ENCODE measurements at regions not wholly inside any gene's neighbourhood (a gene's known extent, or its start where the extent isn't known, plus 50 kb on each side); places are given as distances from the start of the nearest gene placed in this dataset.
"Not testable (repeated sequence)": the region's sequence is repeated elsewhere in the genome, so short reads cannot be mapped to it uniquely, and the experiment has no call there.

DNA sequence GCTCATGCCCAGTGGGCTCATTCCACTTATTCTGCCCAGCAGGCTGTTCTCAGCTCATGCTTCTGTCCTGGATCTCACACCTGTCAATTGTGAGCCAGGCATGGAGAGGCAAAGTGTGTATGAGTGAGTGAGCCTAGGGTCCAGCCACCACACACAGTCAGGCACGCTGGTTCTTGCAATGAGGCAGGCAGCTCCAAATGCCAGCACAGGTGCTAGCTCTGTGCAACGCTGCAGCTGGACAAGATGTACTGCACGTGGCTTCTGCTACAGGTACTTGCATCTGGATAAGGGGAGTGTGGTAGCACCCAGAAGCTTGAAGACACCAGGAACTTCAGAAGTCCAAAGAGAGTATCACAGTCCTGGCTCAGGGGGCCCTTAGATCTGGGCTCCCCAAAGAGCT is 1249.4 kb upstream of the IGFBP7 start:
- DNase-seq: no peak

DNA sequence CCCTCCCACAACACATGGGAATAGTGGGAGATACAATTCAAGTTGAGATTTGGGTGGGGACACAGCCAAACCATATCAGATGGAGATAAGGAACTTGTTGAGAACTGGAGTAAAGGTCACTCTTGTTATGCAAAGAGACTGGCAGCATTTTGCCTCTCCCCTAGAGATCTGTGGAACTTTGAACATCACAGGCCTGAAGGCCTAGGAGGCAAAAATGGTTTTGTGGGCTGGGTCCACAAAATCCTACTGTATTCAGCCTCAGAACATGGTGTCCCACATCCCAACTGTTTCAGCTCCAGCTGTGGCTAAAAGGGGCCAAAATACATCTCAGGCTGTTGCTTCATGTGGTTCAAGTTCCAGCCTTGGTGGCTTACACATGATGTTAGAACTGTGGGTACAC is 1247.8 kb upstream of the IGFBP7 start:
- DNase-seq: no peak

DNA sequence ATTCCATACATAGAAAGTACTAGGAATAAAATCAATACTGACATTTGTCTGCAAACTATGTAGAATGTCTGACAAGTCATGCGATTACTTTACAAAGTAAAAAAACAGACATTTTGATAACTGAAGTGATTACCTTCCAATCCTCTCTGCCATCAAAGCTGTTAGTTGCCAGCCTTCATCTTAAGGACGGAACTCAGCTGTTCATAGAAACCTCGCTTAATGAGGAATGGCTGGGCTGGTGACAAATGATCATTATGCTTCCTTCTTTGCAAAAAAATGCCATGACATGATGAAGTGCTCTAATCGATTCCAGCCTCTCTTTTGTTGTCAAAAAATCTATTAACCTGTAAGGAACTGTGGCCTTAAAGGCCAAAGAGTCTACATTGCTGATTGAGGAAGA is 1214.9 kb upstream of the IGFBP7 start:
- no peak for DNase-seq

DNA sequence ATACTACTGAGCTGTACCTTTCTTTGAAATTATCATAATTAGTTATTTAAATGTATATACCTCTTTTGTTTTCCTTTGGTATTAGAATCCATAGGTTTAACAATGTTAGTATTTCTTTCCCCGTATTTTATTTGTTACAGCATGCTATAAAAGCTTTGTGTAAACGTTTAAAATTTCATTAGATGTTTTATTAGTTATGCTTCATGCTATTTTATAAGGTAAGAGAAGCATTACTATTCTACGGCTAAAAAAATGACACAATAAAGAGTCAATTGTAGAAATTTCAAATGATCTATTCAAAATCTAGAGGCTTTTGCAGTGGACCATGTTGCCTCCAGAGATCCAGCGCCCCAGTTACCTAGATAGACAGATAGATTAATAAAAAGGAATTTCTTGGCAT is 1203.3 kb upstream of the IGFBP7 start:
- DNase-seq: no peak

DNA sequence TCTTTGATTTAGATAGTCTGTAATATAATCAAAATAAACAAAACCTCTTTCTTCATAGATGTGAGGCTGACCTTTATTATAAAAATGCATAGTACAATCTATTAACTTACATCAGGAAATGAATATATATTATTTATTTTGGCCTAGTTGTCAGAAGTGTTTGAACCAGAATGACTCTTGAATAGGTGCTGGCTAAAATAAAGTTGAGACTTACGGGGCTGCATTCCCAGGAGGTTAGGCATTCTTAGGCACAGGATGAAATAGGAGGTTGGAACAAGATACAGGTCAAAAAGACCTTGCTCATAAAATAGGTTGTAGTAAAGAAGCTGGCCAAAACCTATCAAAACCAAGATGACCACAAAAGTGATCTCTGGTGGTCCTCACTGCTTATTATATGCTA is 1193.3 kb upstream of the IGFBP7 start:
- no peak for DNase-seq

DNA sequence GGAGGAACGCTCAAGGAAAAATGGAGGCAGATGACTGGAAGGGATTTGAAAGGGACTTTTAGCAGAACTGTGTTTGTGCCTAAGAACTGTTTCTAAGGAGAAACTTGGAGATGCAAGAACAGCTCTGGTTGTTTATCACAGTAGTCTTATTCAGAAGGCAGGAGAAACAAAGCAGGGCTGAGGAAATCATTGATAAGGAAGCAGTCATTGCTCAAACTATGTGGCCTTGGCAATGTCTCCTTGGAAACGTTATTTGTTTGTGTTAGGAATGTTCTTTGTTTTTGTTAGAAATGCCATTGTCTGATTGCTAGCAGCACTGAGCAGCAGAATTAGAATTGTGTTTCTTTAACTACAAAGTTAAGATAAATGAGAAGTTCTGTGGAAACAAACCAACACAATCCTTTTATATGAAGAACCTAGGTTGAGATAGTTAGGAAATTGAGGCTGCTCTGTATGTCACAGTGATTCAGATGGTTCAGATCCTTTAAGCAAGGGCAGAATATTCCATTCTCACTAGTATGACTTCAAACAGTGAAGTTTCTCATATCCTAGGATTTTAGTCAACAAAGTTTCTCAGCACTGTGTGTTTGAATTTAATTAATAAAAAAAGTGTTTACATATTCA is 1191.3 kb upstream of the IGFBP7 start:
- DNase-seq: no peak

DNA sequence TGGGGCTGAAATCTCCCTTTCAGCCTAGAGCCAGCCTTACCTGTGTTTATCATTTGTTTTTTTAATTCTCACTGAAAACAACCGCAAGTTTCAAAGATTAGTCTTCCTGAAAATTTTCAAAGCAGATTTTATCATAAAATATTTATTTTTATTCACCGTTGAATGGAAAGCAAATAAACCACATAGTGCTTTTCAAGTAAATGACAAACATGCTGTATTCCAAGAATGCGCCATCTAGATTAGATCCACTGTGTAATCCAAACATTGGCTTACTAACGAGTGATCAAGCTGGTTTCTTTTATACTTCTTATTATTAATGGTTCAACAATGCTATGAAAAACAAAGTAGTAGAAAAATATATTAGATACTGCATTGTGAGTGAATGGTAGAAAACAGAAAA is 1176.2 kb upstream of the IGFBP7 start:
- DNase-seq: no peak

DNA sequence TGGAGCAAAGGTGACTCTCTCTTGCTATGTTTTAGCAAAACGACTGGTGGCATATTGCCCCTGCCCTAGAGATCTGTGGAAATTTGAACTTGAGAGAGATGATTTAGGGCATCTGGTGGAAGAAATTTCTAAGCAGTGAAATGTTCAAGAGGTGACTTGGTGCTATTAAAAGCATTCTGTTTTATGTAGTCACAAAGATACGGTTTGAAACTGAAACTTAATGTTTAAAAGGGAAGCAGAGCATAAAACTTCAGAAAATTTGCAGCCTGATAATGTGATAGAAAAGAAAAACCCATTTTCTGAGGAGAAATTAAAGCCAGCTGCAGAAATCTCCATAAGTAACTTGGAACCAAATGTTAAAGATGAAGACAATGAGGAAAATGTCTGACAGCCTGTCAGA is 1170.7 kb upstream of the IGFBP7 start:
- DNase-seq: not testable (repeated sequence)

DNA sequence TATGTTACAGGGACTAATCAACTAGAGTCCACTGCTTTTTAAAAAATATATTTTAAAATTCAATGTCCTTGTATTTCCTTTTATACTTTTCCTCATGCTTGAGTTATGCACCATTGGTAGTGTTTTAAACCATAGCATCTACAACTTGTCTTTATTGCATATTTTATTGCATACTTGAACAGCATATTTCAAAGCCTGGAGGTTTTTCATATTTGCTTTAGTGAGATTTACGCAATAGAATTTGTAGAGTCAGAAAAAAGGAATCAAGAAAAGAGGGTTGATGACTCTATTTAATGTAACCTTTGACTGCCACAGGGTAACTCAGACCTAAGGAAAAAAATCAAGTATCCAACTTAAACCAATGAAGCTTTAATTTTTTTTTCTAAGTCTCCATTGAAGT is 1165.7 kb upstream of the IGFBP7 start:
- DNase-seq: no peak

DNA sequence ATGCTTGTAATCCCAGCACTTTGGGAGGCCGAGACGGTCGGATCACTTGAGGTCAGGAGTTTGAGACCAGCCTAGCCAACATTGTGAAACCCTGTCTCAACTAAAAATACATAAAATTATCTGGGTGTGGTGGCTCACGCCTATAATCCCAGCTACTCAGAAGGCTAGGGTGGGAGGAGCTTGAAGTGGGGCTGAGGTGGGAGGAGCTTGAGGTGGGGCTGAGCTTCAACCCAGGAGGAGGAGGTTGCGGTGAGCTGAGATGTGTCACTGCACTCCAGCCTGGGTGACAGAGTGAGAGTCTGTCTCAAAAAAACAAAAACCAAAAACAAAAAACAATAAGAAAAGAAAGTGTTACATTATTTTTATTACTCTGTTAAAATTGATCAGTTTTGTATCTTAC is 1164.4 kb upstream of the IGFBP7 start:
- no peak for DNase-seq

DNA sequence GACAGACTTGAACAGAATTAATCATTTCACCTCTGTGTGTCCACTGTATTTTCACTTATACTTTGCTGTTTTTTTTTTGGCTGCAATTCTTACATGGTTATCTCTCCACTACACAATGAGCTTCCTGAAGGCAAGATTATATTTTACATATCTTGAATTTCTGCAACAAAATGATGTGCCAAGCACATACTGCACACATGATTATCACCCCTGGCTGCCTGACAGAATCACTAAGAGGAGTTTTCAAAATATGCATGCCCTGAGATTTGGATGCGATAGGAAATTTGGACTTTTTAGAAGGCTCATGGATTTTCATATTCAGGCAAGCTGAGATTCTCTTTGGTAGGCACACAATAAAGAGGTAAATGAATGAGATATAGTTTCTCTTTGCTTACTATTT is 1162.1 kb upstream of the IGFBP7 start:
- DNase-seq: no peak

DNA sequence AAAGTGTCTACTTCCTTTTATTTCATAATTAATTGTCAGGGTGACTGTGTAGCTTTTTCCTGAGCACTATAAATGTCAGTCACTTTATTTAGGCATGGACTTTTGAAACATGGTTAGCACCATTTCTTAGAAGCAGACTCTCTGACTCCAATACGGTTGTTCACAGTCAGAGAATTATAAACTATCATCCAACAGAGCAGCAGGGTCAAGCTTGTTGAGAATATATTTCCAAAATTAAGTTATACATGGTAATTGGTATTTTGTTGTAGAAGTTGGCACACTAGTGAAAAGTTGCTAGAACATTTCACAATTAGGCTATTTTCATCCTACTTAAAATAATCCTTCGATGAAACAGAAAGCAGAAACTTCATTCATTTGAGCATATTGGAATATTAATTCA is 1155.5 kb upstream of the IGFBP7 start:
- DNase-seq: no peak

DNA sequence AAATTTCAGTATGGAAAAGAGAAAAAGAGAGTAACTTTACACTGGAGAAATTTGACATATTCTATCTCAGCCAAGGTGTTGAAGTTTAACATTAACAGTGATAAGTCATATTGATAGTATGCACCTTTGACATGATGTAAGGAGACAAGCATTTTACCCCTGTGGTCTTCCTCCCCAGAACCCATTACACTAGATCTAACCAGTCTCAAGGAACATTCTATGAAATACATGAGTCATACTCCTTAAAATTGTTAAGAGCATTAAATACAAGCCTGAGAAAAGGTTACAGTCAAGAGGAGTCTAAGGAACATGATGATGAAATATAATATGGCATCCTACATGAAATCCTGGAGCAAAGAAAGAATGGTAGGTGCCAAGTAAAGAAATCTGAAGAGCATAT is 1151.3 kb upstream of the IGFBP7 start:
- no peak for DNase-seq

DNA sequence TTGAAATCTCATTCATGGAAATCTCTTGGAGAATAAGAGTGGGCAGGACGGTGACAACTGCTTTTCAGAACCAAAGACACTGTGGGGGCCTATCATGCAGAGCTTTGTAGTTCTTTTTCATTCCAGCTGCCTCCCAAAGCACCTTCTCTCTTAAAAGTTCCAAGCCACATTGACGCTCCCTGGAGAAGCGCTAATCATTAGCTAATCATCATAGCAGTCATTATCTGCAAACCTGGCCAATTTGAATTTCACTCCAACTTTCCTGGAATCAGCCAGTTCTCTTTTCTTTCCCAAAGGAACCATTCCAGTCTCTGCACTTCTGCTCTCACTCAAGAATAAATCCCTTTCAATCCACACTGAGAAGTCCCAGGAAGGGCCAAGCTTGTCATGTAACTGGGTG is 1144.1 kb upstream of the IGFBP7 start:
- no peak for DNase-seq

DNA sequence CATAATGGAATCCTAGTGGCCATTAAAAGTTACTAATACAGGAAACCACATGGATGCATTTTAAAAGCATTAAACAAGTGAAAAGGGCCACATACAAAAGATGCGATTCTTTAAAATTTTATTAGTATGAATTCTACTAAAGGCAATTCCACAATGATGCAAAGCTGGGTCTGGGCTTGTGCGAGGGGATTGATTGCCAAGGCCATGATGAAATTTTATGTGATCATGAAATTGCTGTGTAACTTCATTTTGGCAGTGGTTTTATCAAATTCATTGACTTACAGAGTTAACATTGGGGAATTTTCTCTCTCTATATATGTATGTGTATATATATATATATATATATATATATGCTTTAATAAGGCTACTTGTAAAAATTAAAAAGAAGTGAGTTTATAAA is 1142.5 kb upstream of the IGFBP7 start:
- no peak for DNase-seq

DNA sequence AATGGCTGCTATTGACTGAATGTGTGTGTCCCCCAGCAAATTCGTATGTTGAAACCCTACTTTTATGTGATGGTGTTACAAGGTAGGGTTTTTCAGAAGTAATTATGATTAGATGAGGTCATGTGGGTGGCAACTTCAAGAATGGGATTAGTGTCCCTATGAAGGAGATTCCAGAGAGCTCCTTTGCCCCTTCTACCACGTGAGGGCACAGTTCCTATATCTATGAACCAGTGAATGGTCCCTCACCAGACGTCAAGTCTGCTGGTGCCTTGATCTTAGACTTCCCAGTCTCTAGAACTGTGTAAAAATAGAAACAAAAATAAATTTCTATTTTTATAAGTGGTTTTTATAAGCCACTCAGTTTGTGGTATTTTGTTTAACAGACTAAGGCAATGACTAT is 1137.6 kb upstream of the IGFBP7 start:
- DNase-seq: no peak

DNA sequence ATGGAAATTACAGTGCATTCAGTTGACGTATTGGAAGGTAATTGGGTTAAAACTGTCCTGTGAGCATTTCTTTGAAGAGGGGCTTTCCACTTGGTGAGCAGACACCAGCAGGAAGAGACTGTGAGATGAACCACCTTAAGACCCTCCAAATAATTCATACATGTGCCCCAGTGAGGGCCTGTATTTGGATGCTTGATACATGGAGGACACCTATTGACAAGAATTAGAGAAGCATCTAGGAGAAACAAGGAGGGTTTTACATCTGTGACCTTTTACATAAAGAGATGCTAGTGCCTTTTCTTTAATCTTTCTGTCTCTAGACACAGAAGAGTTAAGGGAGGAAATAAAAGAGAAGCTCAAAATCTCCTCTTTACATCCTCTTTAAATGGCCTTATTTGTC is 1115.3 kb upstream of the IGFBP7 start:
- no peak for DNase-seq

DNA sequence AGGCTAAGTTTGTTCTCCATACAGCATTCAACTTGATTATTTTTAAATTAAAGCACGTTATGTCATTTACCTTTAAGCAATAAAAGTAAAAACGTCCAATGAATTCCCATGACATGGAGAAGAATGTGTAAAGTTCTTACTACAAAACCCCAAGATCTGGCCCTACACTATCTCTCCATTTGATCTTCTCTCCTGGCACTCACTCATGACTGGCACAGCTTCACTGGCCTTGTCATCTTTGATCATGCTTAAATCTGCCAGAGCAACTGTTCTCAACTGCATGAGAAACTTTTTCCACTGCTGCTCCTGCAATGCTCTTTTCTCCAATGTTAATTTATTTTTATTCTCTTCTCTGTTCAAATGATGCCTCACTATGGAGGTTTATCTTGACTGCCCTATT is 1109.0 kb upstream of the IGFBP7 start:
- DNase-seq: no peak

DNA sequence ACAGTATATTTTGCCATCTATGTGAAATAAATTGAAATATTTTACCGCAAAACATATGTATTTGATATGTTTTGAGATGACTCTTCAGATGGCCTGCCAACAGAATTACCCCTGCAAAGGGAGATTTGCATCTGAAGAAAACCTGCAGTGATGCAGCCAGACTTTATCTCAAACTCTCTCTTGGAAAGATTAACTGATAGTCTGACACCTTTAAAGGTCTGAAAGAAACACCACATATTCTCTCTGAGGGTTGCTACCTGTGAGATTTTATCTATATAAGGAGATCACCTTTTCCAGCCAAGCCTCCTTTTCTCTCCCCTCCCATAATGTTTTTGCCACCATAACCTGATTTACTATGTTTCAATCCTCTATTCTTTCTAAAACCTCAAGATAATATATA is 1106.3 kb upstream of the IGFBP7 start:
- no peak for DNase-seq

DNA sequence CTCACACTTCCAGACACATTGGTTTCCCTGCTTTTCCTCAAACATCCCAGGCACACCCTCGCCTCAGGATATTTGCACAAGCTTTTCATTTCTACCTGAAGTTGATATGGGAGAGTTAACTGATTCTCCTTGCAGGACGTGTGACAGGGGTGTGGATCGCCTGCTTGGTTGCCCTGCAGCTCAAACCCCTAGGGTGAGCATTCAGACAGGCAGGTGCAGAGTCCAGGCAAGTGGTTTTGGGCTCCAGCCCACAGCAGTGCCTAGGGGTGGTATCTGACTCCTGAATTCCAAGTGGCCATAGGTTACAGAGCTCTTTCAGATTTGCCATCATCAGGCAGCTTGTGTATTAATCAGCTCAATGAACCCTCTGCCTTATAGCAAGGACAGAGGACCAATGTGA is 1104.2 kb upstream of the IGFBP7 start:
- DNase-seq: no peak

DNA sequence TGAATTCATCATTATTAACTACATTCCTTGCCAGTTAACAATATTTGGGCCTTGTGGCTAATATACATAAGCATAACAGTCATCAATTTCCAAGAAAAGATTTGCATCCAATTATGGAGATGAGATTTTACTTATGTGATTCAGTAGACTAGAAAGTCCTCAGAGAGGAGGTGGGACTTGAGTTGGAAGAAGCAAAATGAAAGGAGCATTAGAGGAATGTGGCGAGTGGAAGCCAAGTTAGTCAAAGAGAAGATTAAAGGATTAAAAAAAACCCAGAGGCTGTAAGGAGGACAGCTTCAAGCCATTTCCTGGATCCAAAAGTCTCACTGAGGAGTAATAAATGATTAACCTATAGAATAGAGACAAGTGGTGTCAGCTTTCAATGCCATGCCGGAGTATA is 1099.4 kb upstream of the IGFBP7 start:
- DNase-seq: no peak

DNA sequence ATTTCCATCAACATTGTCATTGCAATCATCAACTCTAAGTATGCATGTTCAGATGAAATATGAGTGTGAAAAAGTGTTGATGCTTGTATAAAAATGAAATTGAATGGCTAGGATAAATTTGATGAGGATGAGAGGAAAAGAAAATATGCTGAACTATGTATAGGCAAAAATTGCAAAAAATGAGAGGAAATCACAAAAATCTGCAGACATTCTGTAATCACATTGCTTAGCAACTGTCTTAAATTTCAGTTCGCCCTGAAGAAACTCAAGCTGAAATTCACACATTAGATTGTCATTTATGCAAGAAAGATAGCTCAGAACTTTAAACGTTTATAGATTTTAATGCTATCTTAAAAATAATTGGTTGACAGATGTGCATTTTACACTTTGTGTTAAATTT is 1098.8 kb upstream of the IGFBP7 start:
- DNase-seq: no peak

DNA sequence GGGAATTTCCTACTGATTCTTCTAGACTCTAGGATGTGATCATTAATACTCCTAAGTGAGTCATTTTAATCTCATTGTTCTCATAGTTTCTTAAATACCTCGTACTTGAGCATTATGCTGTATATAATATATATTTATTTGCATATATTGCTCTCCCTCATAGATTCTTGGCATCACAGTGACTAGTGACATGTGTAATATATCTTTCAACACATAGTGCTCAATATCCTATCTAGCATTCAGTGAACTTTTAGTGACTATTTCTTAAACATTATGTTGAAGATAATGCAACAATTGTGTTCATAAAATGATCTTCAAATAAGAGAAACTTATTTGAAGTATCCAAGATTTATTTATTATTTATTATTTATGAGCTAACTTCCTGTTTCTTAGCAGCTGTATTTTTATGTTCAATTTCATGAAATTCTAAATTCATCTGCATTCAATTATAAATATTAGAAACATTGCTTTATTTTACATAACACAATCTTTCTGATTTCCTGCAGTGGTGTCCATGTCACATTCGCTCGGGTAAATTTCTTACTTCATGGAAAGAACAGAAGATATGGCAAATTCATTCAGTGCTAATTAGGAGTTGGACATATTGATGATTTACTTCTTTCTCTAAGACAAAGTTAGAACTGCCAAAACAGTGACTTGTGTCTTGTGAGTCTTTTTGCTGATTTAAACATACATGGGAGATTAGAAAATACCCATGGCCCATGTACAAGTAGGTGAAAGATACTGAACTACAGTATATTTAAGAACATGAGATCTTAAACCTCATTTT is 1095.5 kb upstream of the IGFBP7 start:
- DNase-seq: no peak

DNA sequence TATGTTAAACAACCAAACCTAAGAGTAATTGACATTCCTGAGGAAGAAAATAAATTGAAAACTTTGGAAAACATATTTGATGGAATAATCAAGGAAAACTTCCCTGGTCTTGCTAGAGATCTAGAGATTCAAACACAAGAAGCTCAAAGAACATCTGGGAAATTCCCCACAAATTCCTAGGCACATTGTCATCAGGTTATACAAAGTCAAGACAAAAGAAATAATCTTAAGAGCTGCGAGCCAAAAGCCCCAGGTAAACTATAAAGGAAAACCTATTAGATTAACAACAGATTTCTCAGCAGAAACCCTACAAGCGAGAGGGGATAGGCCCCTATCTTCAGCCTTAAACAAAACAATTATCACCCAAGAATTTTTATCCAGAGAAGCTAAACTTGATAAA is 1082.0 kb upstream of the IGFBP7 start:
- DNase-seq: no peak

DNA sequence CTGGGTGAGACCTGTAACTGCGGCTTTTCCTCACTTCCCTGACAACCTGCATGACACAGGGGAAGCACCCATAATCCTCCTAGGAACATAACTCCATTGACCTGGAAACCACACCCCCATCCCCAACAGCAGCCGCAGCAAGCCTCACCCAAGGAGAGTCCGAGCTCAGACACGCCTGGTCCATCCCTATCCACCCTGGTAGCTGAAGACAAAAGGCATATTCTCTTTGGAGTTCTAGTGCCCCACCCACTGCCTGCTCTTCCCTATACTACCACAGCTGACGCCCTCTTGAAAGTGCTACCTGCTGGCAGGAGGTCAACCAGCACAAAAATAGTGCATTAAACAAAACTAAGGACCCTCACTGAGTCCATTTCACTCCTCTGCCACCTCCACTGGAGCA is 1080.9 kb upstream of the IGFBP7 start:
- no peak for DNase-seq

Measured in activated CD4-positive, alpha-beta T cell treated with anti-CD3 and anti-CD28 coated beads, Interleukin-2, amount 50 U/mL, for 1 hour (primary cell).